ENCODE measurements at regions not wholly inside any gene's neighbourhood (a gene's known extent, or its start where the extent isn't known, plus 50 kb on each side); places are given as distances from the start of the nearest gene placed in this dataset.

- TF ChIP-seq REST (IDR thresholded peaks at IDR 0.05; ENCODE audit: borderline replicate concordance) (peak; percentile 58), REST (CRISPR knock-in tag; IDR thresholded peaks at IDR 0.05; ENCODE audit: low read depth) (no peak), ZBTB17 (CRISPR knock-in tag; IDR thresholded peaks at IDR 0.05) (peak; percentile 96), ZNF699 (CRISPR knock-in tag; IDR thresholded peaks at IDR 0.05; ENCODE audit: insufficient replicate concordance) (no peak), RNF2 (IDR thresholded peaks at IDR 0.05) (no peak), ZNF23 (CRISPR knock-in tag; IDR thresholded peaks at IDR 0.05) (peak; percentile 89)
These were observed 194.0 kb upstream of the POU3F1 start (continued) for GRCh38 chr1:38240618-38241017.

Measured in K562 (cell line).